Osteocyte (in vitro differentiated cells): ENCODE measurements at regions not wholly inside any gene's neighbourhood (a gene's known extent, or its start where the extent isn't known, plus 50 kb on each side); places are given as distances from the start of the nearest gene placed in this dataset.

Experiments
- DNase-seq: peaks from one replicate; pipeline ENCODE4 v3.0.0; 2021; ENCODE audit warnings: mixed read lengths; ENCODE audit not compliant: unreplicated experiment; ENCODE audit errors: extremely low spot score
- H3K27ac Mint-ChIP-seq: one replicate; pipeline ENCODE4 v1.8.0; 2021; ENCODE audit warnings: mild to moderate bottlenecking, mixed read lengths; ENCODE audit not compliant: unreplicated experiment
- H3K27me3 Mint-ChIP-seq: one replicate; pipeline ENCODE4 v1.8.0; 2021; ENCODE audit warnings: mixed read lengths; ENCODE audit not compliant: unreplicated experiment
- H3K36me3 Mint-ChIP-seq: one replicate; pipeline ENCODE4 v1.8.0; 2021; ENCODE audit warnings: mixed read lengths; ENCODE audit not compliant: unreplicated experiment
- H3K4me1 Mint-ChIP-seq: one replicate; pipeline ENCODE4 v1.8.0; 2021; ENCODE audit warnings: mixed read lengths; ENCODE audit not compliant: unreplicated experiment
- H3K4me3 Mint-ChIP-seq: one replicate; pipeline ENCODE4 v1.8.0; 2021; ENCODE audit warnings: mild to moderate bottlenecking, moderate library complexity, mixed read lengths; ENCODE audit not compliant: unreplicated experiment
- H3K9me3 Mint-ChIP-seq: one replicate; pipeline ENCODE4 v1.8.0; 2021; ENCODE audit warnings: mixed read lengths; ENCODE audit not compliant: unreplicated experiment
- TF ChIP-seq, protein P1 (sequence below): fragments of 200-600 bp; sonication (generic); IDR thresholded peaks from 2 replicates; pipeline ENCODE4 v1.5.0; 2021; ENCODE audit warnings: antibody characterized with exemption, mild to moderate bottlenecking, moderate library complexity

DNA sequence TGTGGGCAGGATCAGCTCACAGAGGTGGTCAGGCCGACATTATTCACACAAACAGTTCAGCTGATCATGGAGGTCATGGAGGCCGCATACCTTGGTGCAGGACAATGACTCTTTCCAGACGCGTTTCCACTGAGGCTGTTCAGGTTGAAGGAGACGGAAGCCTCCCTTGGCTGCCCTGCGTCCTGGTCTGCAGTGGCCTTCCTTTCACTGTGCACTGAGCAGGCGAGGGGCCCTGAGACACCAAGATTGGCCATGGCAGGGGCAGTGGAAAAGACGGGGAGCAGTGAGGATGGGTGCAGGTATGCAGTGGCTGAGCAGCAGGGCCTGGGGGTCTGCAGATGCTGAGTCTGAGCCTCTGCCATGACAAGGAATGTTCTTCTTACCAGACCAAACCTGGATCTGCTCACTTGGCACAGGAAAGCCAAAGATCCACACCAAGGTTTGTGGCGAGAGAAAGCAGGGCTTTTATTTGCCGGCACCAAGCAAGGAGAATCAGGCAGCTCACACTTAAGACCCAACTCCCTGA lies 263.3 kb downstream of the GLRX3 start:
- peak; percentile 62 for DNase-seq
- Mint-ChIP-seq H3K4me1 (no peaks in the 10 kb centered on the region), H3K36me3 (no peaks in the 10 kb centered on the region), H3K9me3 (peaks cover 49% of the 10 kb centered on the region), H3K27me3 (no peaks in the 10 kb centered on the region), H3K27ac (no peak overlapping the region), H3K4me3 (no peak overlapping the region)
- TF ChIP-seq, protein P1, sequence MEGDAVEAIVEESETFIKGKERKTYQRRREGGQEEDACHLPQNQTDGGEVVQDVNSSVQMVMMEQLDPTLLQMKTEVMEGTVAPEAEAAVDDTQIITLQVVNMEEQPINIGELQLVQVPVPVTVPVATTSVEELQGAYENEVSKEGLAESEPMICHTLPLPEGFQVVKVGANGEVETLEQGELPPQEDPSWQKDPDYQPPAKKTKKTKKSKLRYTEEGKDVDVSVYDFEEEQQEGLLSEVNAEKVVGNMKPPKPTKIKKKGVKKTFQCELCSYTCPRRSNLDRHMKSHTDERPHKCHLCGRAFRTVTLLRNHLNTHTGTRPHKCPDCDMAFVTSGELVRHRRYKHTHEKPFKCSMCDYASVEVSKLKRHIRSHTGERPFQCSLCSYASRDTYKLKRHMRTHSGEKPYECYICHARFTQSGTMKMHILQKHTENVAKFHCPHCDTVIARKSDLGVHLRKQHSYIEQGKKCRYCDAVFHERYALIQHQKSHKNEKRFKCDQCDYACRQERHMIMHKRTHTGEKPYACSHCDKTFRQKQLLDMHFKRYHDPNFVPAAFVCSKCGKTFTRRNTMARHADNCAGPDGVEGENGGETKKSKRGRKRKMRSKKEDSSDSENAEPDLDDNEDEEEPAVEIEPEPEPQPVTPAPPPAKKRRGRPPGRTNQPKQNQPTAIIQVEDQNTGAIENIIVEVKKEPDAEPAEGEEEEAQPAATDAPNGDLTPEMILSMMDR = no peak

DNA sequence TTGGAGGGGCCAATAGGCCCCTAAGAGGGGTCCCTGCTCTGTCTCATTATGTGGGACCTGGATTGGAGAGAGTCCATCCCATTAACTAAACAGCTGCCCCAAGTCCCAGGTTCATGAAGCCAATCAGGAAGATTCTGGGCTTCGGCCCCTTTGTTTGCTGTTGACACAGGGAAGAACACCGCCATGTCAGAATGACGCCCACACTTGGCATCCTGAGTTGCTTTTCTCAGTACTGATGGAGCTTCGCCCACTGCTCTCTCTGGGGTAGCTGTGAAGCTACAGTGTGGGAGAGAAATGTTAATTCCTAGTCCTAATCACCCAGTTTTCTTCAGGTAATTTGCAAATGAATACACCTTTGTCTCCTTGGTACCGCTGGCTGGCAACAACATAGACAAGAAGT lies 264.7 kb downstream of the GLRX3 start:
- Mint-ChIP-seq H3K4me3 (no peak overlapping the region), H3K9me3 (peaks cover 50% of the 10 kb centered on the region)

DNA sequence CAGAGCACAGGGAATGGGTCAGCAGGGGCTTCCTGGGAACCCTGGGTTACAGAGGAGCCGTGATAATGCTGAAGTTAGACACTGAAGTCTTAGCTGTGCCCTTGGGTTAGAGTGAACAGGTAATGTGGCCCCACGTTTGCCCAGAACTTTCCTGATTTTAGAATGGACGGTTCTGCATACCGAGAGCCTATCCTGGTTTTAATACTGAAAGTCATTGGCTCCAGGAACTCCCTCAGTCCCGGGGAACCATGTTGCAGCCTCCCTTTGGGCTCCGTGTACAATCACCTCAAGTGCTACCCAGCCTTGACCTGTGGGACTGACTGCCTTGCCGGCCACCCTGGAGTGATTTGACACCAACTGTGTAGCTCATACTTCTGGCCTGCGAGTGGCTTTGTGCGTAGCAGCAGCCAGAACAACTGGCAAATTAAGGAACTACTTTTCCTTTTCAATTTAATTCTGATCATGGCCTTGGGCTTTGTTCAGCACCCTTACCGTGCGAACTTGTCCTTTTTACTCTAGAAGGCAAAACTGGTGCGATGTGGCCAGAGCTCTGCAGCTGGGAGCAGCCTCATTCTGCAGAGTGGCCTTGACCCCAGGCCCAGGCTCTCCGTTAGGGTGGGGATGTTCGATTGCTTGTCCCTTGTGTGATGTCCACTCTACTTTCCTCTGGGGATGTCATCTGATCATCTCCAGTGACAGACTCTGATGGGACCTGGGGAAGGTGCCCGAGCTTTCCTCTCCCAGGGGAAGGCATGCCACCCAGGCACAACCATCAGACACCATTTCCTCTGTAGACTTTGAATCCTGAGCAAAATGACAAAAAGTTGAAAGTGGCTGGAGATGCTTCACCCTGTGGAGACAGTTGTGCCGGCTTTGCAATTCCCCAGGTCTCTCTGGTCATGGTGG lies 265.9 kb downstream of the GLRX3 start:
- TF ChIP-seq, protein P1 = no peak
- no peak overlapping the region for H3K4me3 Mint-ChIP-seq
- H3K4me1 Mint-ChIP-seq = no peaks in the 10 kb centered on the region
- H3K9me3 Mint-ChIP-seq = peaks cover 49% of the 10 kb centered on the region
- no peaks in the 10 kb centered on the region for H3K36me3 Mint-ChIP-seq
- H3K27ac Mint-ChIP-seq = no peak overlapping the region
- DNase-seq = peak; percentile 69
- H3K27me3 Mint-ChIP-seq = no peaks in the 10 kb centered on the region

More for the DNA sequence above, 264.7 kb downstream of the GLRX3 start:
- DNase-seq = peak; percentile 51
- no peaks in the 10 kb centered on the region for H3K4me1 Mint-ChIP-seq
- TF ChIP-seq, protein P1 = no peak
- no peaks in the 10 kb centered on the region for H3K36me3 Mint-ChIP-seq
- H3K27me3 Mint-ChIP-seq = no peaks in the 10 kb centered on the region
- no peak overlapping the region for H3K27ac Mint-ChIP-seq

DNA sequence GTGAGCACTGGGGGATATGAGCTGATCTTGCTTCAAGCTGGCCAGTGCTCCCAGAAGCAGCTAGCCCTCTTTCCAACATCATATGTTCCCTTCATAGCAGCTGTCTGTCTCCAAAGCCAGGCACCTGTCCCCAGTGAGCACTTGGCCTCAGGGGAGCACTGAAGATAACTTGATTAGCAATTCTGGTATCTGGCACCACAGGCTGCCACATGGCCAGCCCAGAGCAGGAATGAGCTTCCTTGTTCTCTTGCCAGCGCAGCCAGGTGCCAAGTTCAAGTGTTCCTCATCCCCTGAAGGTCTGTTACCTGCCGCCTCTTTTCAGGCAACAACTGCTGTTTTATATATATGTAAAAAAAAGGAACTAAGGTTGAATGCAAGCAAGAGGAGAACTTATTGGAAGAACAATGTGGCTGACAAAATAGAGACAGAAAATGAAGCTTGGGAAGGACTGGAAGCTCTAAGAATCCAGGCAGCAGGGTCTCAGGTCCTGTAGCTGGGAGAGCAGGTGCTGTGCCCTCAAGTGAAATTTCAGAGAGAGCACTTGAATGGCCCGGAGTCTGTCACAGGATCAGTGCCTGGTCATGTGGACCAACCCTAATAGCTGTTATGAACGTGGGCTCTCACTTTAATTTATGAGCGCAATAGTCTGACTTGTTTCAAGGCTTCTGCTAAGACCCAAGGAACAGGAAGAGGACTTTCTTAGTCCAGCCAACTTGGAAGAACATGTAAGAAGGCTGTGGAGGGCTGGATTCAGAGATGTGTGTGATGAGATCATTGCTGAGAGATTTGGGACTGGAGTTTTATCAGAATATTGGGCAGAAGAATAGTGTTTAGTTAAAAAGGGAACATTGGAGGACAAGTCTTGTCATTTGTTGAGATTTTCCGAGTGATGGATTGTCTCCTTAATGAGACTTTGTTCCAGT lies 267.2 kb downstream of the GLRX3 start:
- Mint-ChIP-seq H3K4me1 (no peaks in the 10 kb centered on the region), H3K36me3 (no peaks in the 10 kb centered on the region), H3K27me3 (no peaks in the 10 kb centered on the region), H3K27ac (no peak overlapping the region), H3K9me3 (peaks cover 53% of the 10 kb centered on the region), H3K4me3 (no peak overlapping the region)
- DNase-seq = peak; percentile 56
- TF ChIP-seq, protein P1 = no peak
